Midbrain (tissue), 1 donor: ENCODE measurements at regions not wholly inside any gene's neighbourhood (a gene's known extent, or its start where the extent isn't known, plus 50 kb on each side); places are given as distances from the start of the nearest gene placed in this dataset.

Experiments
- DNase-seq: peaks from one replicate; lab custom pipeline; 2025; lab: John Stamatoyannopoulos, UW

DNA sequence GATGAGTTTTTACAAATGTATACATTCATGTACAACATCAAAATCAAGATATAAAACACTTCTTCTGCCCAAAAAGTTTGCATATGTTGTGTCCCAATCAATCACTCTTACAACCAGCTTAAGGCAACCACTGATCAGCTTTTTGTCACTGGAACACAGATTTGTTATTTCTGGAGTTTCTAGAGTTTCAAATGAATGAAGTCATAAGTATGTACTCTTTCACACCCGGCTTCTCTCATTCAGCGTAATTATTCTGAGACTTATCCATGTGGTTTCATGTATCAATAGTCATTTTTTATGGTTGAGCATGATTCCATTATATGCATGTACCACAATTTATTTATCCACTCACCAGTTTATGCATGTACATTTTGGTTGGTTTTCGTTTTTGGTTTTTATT is 53.0 kb upstream of the CORO2B start:
- DNase-seq: no peak

DNA sequence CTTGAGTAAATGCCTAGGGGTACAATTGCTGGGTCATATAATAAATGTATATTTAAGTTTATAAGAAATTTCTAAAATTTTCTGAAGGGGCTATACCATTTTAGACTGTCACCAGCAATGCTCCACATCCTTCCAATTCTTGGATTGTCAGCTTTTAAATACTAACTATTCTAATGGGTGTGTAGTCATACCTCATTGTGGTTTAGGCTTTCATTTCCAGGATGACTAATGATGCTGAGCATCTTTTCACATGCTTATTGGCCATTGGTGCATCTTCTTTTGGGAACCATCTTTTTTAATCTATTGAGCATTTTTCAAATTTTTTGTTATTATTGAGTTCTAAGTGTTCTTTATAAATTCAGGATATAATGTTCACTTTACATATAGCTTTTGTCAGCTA is 52.5 kb upstream of the CORO2B start:
- DNase-seq: no peak

DNA sequence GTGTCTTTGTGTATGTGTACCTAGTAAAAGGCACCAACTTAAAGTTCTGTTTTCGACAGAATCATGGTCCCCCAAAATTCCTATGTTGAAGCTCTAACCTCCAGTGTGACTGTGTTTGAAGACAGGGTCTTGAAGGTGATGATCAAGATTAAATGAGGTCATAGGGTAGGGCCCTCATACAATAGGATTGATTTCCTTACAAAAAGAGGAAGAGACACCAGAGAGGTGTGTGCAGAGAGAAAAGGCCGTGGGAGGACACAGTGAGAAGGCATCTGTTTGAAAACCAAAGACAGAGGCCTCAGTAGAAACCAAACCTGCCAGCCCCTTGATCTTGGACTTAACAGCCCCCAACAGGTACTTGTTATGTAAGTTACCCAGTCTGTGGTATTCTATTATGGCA is 52.0 kb upstream of the CORO2B start:
- DNase-seq: no peak

DNA sequence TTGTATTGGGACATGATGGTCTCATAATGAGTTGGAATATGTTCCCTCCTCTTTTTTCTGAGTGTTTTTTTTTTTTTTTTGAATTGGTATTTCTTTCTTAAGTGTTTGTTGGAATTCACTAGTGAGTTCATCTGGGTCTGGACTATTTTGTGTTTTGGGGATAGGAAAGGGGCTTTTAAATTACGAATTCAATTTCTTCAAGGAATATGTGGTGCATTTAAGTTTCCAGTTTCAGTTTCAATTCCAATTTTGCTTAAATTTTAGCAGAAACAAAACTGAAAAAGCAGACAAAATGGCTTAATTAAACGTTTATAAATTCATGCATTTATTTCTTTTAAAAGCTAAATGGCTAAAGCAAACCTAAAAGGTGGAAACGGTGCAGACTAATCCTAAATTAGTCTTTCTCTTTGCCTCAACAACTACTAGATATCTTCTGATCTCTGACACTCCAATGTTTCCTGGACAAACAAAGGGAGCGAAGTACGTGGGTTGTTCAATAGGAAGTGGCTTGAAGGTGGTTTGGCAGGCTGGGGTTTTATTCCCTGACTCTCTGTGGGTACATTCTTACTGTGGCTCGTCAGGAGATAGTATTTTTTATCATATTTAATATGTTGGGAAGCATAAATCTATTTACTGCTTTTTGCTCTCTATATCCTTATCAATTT is 50.0 kb upstream of the CORO2B start:
- DNase-seq: no peak
